HUDEP-2 (cell line): ENCODE measurements at regions not wholly inside any gene's neighbourhood (a gene's known extent, or its start where the extent isn't known, plus 50 kb on each side); places are given as distances from the start of the nearest gene placed in this dataset.
"Not testable (repeated sequence)": the region's sequence is repeated elsewhere in the genome, so short reads cannot be mapped to it uniquely, and the experiment has no call there.

Experiments
- DNase-seq, 76 experiments: peaks; one replicate each; lab custom pipeline; 2025; ENCODE audit not compliant: unreplicated experiment in 76 of 76; lab: John Stamatoyannopoulos, UW

DNA sequence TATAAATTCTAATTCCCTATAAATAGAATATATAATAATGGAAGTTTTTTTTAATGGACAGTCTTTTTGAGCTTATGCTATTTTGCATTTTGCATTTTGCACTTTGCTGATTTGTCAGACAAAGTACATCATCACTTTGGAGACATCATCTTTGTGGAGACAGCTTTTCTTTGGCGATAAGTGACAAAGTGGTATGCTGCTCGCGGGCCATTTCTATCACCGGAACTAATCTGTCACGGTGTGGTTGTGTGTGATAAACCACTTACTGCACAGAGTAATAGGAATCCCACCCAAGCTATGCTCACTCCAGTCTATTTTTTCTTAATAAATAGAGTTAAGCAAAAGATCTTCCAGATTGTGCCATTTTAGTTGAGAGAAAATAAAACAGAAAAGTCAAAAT is 133.1 kb downstream of the MACIR start:
- no peak for DNase-seq

DNA sequence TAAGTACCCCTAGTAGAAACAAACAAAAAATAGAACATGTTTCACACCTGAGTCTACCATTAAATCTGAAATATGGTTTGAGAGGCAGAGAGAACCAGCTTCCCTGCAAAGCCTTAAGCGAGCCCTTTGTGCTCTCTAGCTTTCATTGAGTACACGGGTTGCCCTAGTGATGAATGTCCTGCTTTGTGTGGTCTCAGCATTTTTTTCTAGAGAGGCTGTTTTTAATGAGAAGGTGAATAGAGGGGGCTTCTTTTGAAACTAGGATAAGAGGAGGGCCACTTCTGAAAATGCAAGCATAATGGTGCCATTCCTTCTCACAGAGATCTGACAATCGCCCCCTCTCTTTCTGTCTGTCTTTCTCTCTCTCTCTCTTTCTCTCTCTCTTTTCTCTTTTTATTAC is 131.3 kb downstream of the MACIR start:
- DNase-seq, result no peak

DNA sequence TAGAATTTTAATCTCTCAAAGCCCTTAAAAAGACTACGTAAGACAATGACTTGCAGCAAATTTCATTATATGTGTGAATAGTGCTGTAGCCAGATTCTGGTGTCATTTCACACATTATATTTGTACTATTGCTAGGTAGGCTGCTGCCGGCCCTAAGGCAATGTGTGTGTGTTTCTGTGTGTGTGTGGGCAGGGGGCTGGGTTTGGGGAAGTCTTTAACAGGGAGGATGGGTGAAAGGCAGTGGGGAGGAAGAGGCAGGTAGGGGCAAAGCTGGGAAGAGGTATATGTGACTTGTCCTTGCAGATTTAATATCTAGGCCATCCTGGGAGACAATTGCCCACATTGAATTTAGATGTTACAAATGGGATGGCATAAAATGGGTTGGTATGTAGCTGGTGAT is 130.8 kb downstream of the MACIR start:
- DNase-seq, result no peak

DNA sequence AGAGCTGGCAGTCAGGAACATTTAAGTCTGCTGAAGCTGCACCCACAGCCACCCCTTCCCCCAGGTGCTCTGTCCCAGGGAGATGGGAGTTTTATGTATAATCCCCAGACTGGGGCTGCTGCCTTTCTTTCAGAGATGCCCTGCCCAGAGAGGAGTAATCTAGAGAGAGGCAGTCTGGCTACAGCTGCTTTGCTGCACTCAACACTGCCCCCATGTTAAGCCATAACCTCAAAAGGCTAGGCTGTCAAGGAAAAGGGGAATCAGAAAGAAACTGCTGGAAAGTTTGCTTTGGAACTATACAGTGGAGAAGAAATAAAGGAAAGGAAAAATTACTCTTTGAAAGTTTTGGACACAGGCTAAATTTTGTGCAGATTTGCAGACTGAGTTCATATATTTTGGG is 127.2 kb downstream of the MACIR start:
- no peak for DNase-seq

DNA sequence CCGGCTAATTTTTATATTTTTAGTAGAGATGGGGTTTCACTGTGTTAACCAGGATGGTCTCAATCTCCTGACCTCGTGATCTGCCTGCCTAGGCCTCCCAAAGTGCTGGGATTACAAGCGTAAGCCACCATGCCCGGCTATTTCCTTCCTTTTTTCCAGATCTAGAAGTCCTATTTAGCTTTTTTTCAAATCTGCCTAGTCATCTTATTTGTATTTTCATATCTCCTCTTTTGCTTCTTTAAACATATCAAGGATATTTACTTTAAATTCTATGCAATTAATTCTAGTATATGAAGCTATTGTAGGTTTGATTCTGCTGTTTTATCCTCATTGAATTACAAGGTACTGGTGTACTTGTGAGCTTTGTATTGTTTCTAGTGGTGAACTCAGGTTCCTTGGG is 119.1 kb downstream of the MACIR start:
- DNase-seq, result not testable (repeated sequence)

DNA sequence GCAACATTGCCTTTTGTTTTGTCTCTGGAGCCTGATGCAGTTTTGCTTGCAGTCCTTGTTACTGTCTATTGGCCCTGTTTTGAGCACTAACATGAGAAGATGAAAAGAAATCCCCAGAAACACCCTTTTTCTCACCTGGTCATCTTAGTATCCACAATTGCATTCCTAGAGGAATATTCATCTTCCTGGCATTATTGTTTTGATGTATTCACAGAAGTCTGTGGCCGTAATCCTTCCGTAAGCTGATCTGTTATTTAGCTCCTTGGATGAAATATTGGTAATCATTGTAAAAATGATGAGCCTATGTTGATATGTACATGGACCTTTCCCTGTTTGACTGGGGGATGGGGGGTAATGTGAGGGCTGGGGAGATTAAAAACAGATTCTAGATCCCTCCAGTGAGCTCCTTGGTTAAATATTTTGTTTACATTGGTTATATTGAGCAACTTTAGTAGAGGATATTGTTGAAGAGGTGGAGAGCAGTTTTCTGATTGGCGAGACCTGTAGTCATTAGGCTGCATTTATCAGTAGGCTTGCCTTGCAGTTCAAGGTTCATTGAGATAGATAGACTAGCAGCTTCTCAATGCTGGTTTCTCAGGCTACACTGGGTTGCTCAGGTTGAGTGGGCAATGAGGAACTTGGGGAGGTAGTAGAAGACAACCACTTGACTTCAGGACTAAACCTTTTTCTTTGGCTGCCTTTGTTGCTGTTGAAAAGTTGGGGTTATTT is 117.5 kb downstream of the MACIR start:
- no peak for DNase-seq

DNA sequence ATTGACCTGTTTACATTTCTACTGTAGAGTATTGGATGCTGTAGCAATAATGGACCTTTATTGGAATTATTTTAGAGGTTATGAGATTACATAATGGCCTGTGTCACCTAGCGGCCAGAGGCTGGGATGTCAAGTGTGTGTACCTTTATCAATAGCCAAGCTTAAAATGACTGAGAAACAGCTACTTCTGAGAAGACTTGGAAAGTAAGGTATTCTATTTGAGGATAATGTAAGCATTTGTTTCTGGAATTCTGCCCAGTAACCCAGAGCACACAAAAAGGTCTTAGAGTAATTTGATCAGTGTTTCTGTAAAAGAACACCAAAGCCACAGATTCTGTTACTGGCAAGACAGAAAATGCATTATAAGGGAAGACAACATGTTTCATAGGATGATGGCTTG is 116.8 kb downstream of the MACIR start:
- DNase-seq, result peak in 2 of 76 experiments; percentile 1 to 13

DNA sequence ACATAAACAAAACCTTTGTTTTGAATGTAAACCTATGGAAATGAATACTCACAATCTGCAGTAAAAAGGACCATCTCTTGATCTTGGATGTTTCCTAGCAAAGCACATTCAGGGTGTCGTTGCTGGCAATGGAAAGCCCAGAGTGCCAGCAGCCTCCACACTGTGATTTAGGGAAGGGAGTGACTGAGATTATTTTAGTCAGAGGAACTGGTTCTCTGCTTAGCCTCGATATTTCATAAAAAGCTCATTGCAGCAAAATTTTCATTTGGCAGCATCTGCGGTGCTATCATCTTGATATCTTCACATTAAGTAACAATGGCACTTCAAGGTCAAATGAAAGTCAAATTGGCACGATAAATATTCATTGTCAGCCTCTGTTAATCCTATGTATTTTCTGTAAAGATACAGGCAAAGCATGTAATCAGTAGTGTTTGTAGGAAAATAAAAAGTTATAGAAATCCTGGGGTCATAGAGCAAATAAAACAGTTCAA is 116.0 kb downstream of the MACIR start:
- DNase-seq, result no peak

DNA sequence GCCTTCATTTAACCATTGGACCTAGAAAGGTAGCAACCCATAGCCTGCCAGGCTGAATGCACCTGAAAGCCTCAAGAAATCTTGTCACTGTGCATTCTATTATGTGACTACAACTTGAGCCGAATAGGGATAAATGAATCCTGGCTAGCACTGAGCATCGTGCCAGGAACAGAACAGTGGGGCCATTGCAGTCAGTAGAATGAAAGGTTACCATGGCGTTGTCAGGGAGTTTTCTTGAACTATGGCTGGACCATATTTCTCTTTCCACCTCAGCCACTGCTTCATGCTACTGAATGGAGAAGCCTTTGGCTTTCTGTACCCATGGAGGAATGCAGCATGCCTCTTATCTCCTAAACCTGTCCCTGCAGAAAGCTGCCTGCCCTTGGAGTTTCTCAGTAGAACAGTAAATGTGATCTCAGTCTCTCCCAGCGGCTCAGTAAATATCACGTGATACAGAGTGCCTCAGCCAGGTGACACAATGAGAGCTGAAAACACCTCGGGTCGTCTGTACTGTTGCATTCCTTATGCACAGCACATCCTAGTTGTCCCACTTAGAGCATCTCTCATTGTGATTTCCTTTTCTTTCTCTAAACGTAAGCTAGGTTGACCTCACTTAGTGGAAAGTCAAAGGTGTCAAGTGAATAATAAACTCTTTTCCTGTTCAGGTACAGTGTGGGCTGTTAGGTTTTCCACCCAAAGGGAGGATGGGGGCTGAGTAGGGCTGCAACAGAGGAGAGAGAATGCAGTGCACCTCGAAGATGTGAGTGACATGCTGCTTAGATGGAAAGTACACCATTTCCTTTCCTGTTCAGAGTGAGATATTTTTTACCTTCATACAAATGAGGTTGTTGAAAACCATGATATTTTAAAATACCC is 115.3 kb downstream of the MACIR start:
- no peak for DNase-seq

DNA sequence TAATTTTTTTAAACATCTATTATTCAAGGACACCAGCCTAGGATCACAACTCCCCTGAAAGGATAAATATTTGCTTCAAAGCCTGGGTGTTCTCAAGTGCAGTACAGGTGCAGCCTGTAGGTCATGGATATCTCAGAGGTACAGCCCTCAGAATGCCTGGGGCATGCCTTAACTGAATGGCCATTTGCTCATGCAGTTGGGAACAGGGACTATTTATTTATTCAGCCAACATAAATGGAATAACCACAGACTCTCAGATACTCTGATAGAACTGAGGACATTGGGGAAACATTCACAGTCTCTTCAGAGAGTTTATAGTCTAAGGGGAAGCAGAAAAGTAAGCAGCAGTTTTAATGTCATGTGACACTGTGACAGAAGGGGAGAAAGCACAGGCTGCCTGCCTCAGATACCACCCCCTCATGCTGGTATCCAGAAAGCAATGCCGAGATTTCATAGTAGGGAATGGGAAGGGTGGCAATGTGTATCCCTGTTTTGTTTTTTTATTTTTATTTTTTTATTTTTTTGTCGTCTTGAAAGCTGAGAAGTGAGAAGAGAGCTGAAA is 112.6 kb downstream of the MACIR start:
- DNase-seq, result no peak

DNA sequence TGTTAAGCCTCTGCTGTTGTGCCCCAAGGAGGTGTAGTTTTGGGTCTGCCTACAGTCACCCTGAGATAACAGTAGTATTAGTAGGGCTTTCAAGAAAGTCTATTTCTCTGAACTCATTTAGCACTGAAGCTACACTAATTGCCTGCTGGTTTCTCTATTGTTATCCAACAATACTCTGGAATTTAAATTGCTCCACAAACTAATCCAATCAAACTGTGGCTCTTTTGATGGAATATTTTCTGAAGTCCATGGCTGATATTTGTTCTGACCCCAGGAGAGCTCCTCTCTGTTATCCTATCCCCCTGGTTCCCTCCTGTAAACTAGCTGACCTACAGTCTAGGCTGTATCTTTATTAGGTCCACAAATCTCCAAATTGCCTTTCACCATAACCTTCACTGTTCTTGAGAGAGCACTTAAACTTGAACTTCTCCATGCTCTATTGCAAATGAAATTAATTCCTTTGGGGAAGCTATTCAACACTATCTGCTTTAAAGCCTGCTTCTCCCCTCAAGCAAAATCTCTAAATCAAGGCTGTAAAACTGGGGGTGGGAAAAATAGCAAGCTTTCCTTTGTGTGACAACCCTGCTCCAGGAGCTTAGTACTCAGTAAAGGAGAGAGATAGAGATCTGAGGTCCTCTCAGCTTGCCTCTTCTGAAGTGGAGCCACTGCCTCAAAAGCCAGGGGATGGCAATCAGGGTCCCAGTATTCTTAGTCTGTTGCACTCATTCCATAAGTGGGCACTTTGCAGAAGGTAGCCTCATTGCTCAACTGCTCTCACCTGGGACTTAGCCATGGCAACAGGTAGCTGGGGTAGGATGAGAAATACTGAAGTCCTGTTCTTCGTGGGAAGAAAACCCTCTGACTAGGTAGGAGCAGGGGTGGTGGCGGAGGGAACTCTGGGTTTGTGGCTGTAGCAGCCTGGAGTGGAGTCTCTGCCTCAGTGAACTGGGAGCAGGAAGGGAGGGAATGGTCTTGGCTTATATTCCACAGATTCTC is 110.9 kb downstream of the MACIR start:
- DNase-seq, result no peak

DNA sequence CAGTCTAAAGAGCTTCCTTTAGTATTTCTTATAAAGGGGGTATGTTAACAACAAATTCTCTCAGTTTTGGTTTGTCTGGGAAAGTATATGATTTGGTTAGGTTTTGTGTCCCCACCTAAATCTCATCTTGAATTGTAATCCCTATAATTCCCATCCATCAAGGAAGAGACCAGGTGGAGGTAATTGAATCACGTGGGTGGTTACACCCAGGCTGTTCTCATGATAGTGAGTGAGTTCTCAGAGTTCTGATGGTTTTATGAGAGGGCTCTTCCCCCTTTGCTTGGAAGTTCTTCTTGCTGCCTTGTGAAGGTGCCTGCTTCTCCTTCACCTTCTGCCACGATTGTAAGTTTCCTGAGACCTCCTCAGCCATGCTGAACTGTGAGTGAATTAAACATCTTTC is 109.1 kb downstream of the MACIR start:
- DNase-seq, result no peak

DNA sequence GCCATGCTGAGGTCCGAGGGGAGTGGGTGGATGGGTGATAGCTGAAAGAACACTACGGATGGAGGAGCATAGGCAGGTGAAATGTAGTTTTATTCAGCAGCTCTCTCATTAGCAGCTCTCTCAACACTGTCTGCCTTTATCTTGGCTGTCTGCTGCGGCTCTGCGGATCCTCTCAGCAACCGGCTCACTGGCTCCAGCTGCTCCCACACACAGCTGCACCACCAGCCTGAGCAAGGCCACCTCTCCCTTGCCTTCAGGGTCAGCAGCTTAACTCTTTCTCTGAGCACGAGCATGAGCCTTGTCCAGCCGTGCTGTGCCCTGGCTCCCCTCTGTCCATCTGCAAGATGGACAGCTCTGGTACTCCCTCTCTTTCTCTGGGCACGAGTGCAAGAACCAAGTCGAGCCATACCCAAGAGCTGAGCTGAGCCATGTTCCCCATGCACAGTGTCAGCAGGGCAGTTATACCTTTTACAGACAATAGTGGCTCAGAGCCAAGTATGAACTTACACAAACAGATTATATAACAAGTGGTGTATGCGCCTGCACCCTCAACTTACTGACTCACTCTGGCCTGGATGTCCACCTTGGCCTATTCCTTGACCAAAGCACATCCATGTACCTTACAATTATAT is 108.5 kb downstream of the MACIR start:
- no peak for DNase-seq

DNA sequence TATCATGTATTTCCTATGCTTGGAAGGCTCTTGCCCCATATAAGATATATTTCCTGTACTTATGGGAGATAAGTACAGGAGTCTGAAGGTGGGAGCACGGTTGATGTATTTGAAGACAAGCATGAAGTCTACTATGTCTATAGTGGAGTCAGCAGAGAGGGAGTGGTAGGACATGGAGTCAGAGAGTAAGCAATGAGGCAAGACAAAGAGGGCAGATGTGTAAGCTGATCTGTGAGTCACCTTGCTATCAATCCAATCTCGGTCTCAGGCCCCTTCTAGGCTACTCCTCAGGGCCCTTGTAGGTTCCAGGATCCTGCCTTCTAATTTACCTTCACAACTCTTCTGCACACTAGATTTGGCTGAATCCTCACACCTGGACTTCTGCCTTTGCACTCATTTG is 105.5 kb downstream of the MACIR start:
- no peak for DNase-seq

DNA sequence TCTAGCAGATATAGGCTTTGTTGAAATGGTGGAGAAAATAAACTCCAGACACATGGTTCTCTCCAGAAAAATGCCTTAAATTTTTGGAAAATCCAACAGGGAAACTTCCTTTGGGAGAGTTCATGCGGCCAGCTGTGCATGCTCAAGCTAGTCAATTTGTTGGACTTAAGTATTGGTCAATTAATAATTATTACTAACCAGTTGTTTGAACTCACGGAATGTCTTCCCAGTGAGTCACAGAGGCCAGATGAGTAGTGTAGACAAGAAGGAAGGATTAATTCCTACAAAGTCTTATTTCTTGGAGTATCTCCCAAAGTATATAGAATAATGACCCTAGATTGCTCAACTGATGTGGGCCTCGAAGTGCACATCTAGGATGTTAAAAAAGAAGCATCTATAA is 103.6 kb downstream of the MACIR start:
- DNase-seq, result no peak

DNA sequence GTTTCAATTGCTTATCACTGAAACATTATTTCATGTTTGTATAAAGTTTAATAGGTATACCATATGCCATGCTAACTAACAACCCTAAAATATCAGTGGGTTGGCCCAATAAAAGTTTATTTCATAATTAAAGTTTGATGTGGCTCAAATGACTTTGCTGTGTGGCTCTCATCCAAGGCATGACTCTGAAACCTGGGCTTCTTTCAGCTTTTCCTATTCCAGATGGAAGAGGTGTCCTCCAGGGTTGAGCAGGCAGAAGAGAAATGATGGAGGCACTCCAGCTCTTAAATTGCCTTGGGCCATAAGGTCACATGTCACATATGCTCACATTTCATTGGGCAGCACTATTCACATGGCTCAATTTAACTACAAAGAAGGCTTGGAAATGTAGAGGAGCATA is 101.9 kb downstream of the MACIR start:
- DNase-seq, result no peak

DNA sequence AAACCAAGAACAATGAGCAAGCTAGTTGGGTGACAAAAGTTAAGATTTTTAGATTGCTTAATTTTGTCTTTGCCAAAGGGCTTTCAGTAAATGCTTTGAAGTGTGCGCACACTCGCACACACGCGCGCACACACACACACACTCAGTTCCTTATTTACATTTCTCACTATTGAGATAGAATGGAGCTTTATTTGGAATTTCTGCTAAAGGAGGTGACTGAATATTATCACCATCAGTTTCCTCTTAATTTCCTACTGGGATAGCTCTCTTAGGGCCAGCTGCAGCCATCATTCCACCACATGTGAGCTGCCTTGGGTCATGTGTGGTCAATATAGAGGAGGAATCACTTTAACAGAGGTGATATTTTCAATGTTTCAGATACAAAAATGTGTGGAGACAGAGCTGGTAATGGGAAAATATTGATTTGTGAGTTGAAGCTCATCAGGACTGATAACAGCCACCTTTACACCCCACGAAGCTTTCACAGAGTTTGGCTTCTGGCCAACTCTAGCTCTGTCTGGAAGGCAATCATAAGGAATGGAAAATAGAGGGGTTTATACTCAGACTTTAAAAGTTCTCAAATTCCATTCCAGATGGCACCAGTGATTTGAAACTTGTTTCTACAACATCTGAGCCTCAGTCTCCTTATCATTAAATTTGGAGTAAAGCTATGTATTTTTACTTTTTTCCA is 99.9 kb downstream of the MACIR start:
- DNase-seq, result no peak

DNA sequence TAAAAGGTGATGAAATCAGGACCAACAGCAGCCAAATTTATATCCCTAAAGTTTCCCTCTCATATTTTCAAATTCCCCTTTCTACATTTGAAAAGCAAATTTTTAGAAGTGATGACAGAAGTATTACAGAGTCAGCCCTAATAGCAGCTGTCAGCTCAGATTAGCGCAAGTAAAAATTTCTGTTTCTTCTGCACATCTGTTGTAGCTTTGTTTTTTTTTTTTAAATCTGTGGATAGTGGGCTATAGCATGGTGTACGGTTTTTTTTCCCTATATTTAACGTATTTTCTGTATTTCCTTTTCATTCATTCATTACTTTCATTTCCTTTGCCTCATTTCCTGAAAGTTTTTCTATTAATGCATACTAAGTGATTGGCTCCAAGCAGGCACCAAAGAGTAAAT is 99.1 kb downstream of the MACIR start:
- no peak for DNase-seq

DNA sequence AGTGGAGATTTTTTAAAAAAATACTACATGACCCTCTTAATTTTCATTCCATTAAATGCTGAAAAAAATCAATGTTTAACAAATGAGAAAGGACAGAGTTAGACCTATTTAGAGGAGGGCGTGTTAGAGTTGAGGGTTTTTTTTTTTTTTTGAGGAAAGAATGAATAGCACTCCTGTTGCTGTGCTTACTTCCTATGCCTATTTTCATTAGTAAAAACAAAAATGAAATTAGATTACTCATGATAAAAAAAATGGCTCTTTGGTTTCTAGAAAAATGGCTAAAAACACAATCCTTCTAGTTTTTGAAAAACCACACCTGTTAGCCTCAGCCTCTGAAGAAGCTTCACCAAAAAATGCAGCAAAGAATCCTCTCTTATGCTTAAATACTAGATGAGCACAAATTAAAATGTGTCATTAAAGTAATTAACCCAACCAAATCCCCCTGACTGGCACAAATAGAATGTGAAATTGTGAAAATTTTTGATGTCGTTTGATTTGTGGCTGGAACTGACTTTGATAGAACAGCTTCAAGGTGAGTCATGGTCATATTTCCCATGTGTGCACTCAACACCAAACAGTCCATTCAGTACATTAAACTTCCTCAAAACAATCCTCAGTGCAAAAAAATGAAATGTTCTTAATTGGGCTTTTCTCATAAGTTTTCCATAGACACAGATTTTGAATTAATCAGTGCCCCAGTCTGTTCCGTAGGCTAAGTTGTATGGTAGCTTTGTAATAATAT is 98.0 kb downstream of the MACIR start:
- DNase-seq, result no peak
